WTC11 (cell line): ENCODE measurements at regions not wholly inside any gene's neighbourhood (a gene's known extent, or its start where the extent isn't known, plus 50 kb on each side); places are given as distances from the start of the nearest gene placed in this dataset.

Source experiments
- ATAC-seq: fragments of 200-7000 bp; cut with Tn5 transposase; 2 replicates; pipeline ENCODE4 v1.10.0; 2021; ENCODE audit warnings: mild to moderate bottlenecking, moderate library complexity
- CTCF ChIA-PET: fragments of 300-600 bp; sonication (Branson Sonifier 250); formaldehyde crosslinking; loops from one replicate; lab custom pipeline; 2021; ENCODE audit warnings: antibody characterized with exemption; lab: Charles Lee
- POLR2A ChIA-PET: fragments of 350-600 bp; sonication (Branson Sonifier 250); formaldehyde crosslinking; loops from one replicate; lab custom pipeline; 2021; ENCODE audit warnings: antibody characterized with exemption; lab: Charles Lee
- DNase-seq: peaks from one replicate; pipeline ENCODE4 v3.0.0; 2021; ENCODE audit warnings: low spot score
- H3K27ac Mint-ChIP-seq: 2 replicates; pipeline ENCODE4 v1.8.0; 2021; ENCODE audit warnings: mixed read lengths
- H3K27me3 Mint-ChIP-seq: 2 replicates; pipeline ENCODE4 v1.8.0; 2021; ENCODE audit warnings: low read depth, mild to moderate bottlenecking, moderate library complexity, mixed read lengths
- H3K36me3 Mint-ChIP-seq: 2 replicates; pipeline ENCODE4 v1.8.0; 2021; ENCODE audit warnings: mixed read lengths
- H3K4me1 Mint-ChIP-seq: 2 replicates; pipeline ENCODE4 v1.8.0; 2022; ENCODE audit warnings: mixed read lengths
- H3K4me3 Mint-ChIP-seq: 2 replicates; pipeline ENCODE4 v1.8.0; 2021; ENCODE audit warnings: mild to moderate bottlenecking, moderate library complexity, mixed read lengths
- H3K9me3 Mint-ChIP-seq: 2 replicates; pipeline ENCODE4 v1.8.0; 2021; ENCODE audit warnings: mixed read lengths
- ATF2 ChIP-seq: sonication (generic); formaldehyde crosslinking; IDR thresholded peaks from 2 replicates; pipeline ENCODE4 v1.8.1; 2022; ENCODE audit warnings: low read depth, missing genetic modification reagents, borderline replicate concordance
- CDX4 ChIP-seq: fragments of 250-450 bp; sonication (Bioruptor Pico); IDR thresholded peaks from 2 replicates; pipeline ENCODE4 v1.9.0; 2021; ENCODE audit warnings: moderate library complexity, mild to moderate bottlenecking, inconsistent platforms, borderline replicate concordance
- ELF4 ChIP-seq: sonication (generic); formaldehyde crosslinking; IDR thresholded peaks from 2 replicates; pipeline ENCODE4 v1.8.1; 2022; ENCODE audit warnings: low read depth, mild to moderate bottlenecking, moderate library complexity, missing genetic modification reagents
- HMGA2 ChIP-seq: fragments of 250-450 bp; sonication (Bioruptor Pico); IDR thresholded peaks from 2 replicates; pipeline ENCODE4 v1.4.0; 2021; ENCODE audit warnings: mild to moderate bottlenecking, moderate library complexity
- JUN ChIP-seq: sonication (generic); formaldehyde crosslinking; IDR thresholded peaks from 2 replicates; pipeline ENCODE4 v1.8.0; 2023; ENCODE audit warnings: mild to moderate bottlenecking, missing genetic modification reagents
- KAT7 ChIP-seq: sonication (generic); formaldehyde crosslinking; IDR thresholded peaks from 2 replicates; pipeline ENCODE4 v1.8.1; 2023; ENCODE audit warnings: missing genetic modification reagents, mild to moderate bottlenecking, borderline replicate concordance
- MAX ChIP-seq: sonication (generic); formaldehyde crosslinking; IDR thresholded peaks from 2 replicates; pipeline ENCODE4 v1.8.0; 2022; ENCODE audit warnings: mild to moderate bottlenecking, missing genetic modification reagents
- MXD4 ChIP-seq: fragments of 250-450 bp; sonication (Bioruptor Pico); IDR thresholded peaks from 2 replicates; pipeline ENCODE4 v1.8.0; 2021; ENCODE audit warnings: mild to moderate bottlenecking, moderate library complexity, borderline replicate concordance
- NFYB ChIP-seq: sonication (generic); formaldehyde crosslinking; conservative IDR thresholded peaks from 2 replicates; pipeline ENCODE4 v1.8.0; 2022; ENCODE audit warnings: low read depth, missing genetic modification reagents
- SMAD4 ChIP-seq: sonication (generic); formaldehyde crosslinking; IDR thresholded peaks from 2 replicates; pipeline ENCODE4 v1.8.0; 2022; ENCODE audit warnings: mild to moderate bottlenecking, missing genetic modification reagents
- STAT6 ChIP-seq: sonication (generic); formaldehyde crosslinking; conservative IDR thresholded peaks from 2 replicates; pipeline ENCODE4 v1.8.1; 2023; ENCODE audit warnings: mild to moderate bottlenecking, low read depth, missing genetic modification reagents, moderate library complexity
- TEAD1 ChIP-seq: sonication (generic); formaldehyde crosslinking; IDR thresholded peaks from 2 replicates; pipeline ENCODE4 v1.8.0; 2022; ENCODE audit warnings: mild to moderate bottlenecking, missing genetic modification reagents
- ZNF219 ChIP-seq: sonication (generic); formaldehyde crosslinking; IDR thresholded peaks from 2 replicates; pipeline ENCODE4 v1.8.0; 2023; ENCODE audit warnings: missing genetic modification reagents, mild to moderate bottlenecking, borderline replicate concordance
- ZNF232 ChIP-seq: sonication (generic); formaldehyde crosslinking; IDR thresholded peaks from 2 replicates; pipeline ENCODE4 v1.8.0; 2022; ENCODE audit warnings: mild to moderate bottlenecking, missing genetic modification reagents
- TF ChIP-seq, protein P1 (sequence below): fragments of 250-450 bp; sonication (Bioruptor Pico); IDR thresholded peaks from 2 replicates; pipeline ENCODE4 v1.9.0; 2021; ENCODE audit warnings: mild to moderate bottlenecking
- TF ChIP-seq, protein P2 (sequence below): sonication (generic); formaldehyde crosslinking; IDR thresholded peaks from 2 replicates; pipeline ENCODE4 v1.8.0; 2023; ENCODE audit warnings: missing genetic modification reagents

- no peaks in the 10 kb centered on the region; the same call in 1 of the 2 replicates for H3K27me3 Mint-ChIP-seq
- no peaks in the 10 kb centered on the region for H3K36me3 Mint-ChIP-seq
- peaks cover 7% of the 10 kb centered on the region for H3K9me3 Mint-ChIP-seq
- H3K4me1 Mint-ChIP-seq = no peaks in the 10 kb centered on the region
- TF ChIP-seq JUN (CRISPR knock-in tag) (no peak), TEAD1 (CRISPR knock-in tag) (no peak), ELF4 (CRISPR knock-in tag) (no peak), MAX (no peak), HMGA2 (CRISPR knock-in tag) (no peak), SMAD4 (CRISPR knock-in tag) (no peak), ATF2 (CRISPR knock-in tag) (no peak)
- TF ChIP-seq, protein P1, sequence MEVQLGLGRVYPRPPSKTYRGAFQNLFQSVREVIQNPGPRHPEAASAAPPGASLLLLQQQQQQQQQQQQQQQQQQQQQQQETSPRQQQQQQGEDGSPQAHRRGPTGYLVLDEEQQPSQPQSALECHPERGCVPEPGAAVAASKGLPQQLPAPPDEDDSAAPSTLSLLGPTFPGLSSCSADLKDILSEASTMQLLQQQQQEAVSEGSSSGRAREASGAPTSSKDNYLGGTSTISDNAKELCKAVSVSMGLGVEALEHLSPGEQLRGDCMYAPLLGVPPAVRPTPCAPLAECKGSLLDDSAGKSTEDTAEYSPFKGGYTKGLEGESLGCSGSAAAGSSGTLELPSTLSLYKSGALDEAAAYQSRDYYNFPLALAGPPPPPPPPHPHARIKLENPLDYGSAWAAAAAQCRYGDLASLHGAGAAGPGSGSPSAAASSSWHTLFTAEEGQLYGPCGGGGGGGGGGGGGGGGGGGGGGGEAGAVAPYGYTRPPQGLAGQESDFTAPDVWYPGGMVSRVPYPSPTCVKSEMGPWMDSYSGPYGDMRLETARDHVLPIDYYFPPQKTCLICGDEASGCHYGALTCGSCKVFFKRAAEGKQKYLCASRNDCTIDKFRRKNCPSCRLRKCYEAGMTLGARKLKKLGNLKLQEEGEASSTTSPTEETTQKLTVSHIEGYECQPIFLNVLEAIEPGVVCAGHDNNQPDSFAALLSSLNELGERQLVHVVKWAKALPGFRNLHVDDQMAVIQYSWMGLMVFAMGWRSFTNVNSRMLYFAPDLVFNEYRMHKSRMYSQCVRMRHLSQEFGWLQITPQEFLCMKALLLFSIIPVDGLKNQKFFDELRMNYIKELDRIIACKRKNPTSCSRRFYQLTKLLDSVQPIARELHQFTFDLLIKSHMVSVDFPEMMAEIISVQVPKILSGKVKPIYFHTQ (CRISPR knock-in tag) = no peak
- CTCF ChIA-PET = no interaction called here
- POLR2A ChIA-PET = interaction anchor here (0.5 kb wide), 1 partner anchor 58 kb away, joined by 3 read pairs; no protein-coding TSS in a partner anchor
- ATAC-seq = no peak
- H3K27ac Mint-ChIP-seq = no peak overlapping the region
- H3K4me3 Mint-ChIP-seq = no peak overlapping the region
- no peak for DNase-seq
Observed at GRCh38 chr10:23718946-23719345, 280.1 kb downstream of the OTUD1 start.

DNA sequence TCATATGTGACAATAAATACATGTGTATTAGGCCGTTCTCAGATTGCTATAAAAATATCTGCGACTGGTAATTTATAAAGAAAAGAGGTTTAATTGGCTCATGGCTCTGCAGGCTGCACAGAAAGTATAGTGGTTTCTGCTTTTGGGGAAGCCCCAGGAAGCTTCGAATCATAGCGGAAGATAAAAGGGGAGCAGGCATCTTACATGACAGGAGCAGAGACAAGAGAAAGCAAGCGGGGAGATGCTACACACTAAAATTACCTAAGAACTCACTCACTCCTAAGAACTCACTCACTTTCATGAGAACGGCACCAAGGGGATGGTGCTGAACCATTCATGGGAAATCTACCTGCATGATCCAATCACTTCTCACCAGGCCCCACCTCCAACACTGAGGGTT lies 284.9 kb downstream of the OTUD1 start:
- POLR2A ChIA-PET = no interaction called here
- Mint-ChIP-seq H3K4me3 (no peak overlapping the region), H3K9me3 (peaks cover 17% of the 10 kb centered on the region), H3K27me3 (no peaks in the 10 kb centered on the region; the same call in 1 of the 2 replicates), H3K27ac (no peak overlapping the region), H3K4me1 (no peaks in the 10 kb centered on the region), H3K36me3 (no peaks in the 10 kb centered on the region)
- ATAC-seq = no peak
- CTCF ChIA-PET = no interaction called here
- DNase-seq = no peak
- TF ChIP-seq KAT7 (no peak), CDX4 (CRISPR knock-in tag) (no peak), ZNF219 (no peak), NFYB (CRISPR knock-in tag) (no peak), ZNF232 (no peak), MXD4 (no peak), MAX (no peak), JUN (CRISPR knock-in tag) (no peak), STAT6 (CRISPR knock-in tag) (no peak)
- TF ChIP-seq, protein P2, sequence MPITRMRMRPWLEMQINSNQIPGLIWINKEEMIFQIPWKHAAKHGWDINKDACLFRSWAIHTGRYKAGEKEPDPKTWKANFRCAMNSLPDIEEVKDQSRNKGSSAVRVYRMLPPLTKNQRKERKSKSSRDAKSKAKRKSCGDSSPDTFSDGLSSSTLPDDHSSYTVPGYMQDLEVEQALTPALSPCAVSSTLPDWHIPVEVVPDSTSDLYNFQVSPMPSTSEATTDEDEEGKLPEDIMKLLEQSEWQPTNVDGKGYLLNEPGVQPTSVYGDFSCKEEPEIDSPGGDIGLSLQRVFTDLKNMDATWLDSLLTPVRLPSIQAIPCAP (CRISPR knock-in tag) = no peak
